NB4 (cell line): ENCODE measurements at regions not wholly inside any gene's neighbourhood (a gene's known extent, or its start where the extent isn't known, plus 50 kb on each side); places are given as distances from the start of the nearest gene placed in this dataset.
"Not testable (repeated sequence)": the region's sequence is repeated elsewhere in the genome, so short reads cannot be mapped to it uniquely, and the experiment has no call there.

ENCODE experiments used
- DNase-seq: peaks from one replicate; pipeline ENCODE4 v3.0.0; 2010; ENCODE audit warnings: low read depth
- H3K4me3 ChIP-seq: one replicate; pipeline ENCODE4 v1.5.1; 2011; ENCODE audit warnings: mild to moderate bottlenecking, low read depth, low read length, moderate library complexity
- CTCF ChIP-seq: IDR thresholded peaks from one replicate; pipeline ENCODE4 v1.5.1; 2012; ENCODE audit warnings: low read depth, low read length
- MAX ChIP-seq: IDR thresholded peaks from 2 replicates; pipeline ENCODE4 v1.6.1; 2011; ENCODE audit warnings: low read depth, low read length
- MYC ChIP-seq: IDR thresholded peaks from 2 replicates; pipeline ENCODE4 v1.6.1; 2011; ENCODE audit warnings: low read depth, low read length
- POLR2A ChIP-seq: IDR thresholded peaks from 2 replicates; pipeline ENCODE4 v1.6.1; 2011; ENCODE audit warnings: mild to moderate bottlenecking; ENCODE audit not compliant: insufficient read length; ENCODE audit errors: extremely low read depth

- peak; percentile 84 for DNase-seq
- TF ChIP-seq CTCF: peak; percentile 99
- TF ChIP-seq POLR2A: no peak
Observed at GRCh38 chr16:87203060-87203656, 114.0 kb downstream of the C16orf95 start.

GRCh38 chr16:87206646-87207451 lies 110.3 kb downstream of the C16orf95 start:
- no peak overlapping the region for H3K4me3 ChIP-seq
- TF ChIP-seq MAX (no peak), POLR2A (no peak), CTCF (no peak), MYC (no peak)
- no peak for DNase-seq

More at GRCh38 chr16:87203060-87203656, 114.0 kb downstream of the C16orf95 start:
- no peak overlapping the region for H3K4me3 ChIP-seq

GRCh38 chr16:87207509-87207908 lies 109.7 kb downstream of the C16orf95 start:
- no peak overlapping the region for H3K4me3 ChIP-seq
- peak; percentile 60 for DNase-seq
- no peak for TF ChIP-seq CTCF
- no peak for TF ChIP-seq MAX
- TF ChIP-seq POLR2A: no peak
- no peak for TF ChIP-seq MYC

- no peak for DNase-seq
- TF ChIP-seq MAX (no peak), POLR2A (no peak), MYC (no peak), CTCF (no peak)
- no peak overlapping the region for H3K4me3 ChIP-seq
Observed at GRCh38 chr16:87207965-87208364, 109.2 kb downstream of the C16orf95 start.

- DNase-seq, H3K4me3 ChIP-seq: not testable (repeated sequence)
Observed at GRCh38 chr16:87208968-87209367, 108.2 kb downstream of the C16orf95 start.

GRCh38 chr16:87209808-87210512 lies 107.2 kb downstream of the C16orf95 start:
- TF ChIP-seq POLR2A (no peak), CTCF (no peak), MYC (no peak), MAX (no peak)
- no peak for DNase-seq
- no peak overlapping the region for H3K4me3 ChIP-seq
